ENCODE measurements at regions not wholly inside any gene's neighbourhood (a gene's known extent, or its start where the extent isn't known, plus 50 kb on each side); places are given as distances from the start of the nearest gene placed in this dataset.

- Histone ChIP-seq H3K4me3 (ENCODE audit: low read depth, low read length) (no peak overlapping the region), H3K9me3 (ENCODE audit: control insufficient read depth, insufficient read depth, low read depth, low read length) (no peaks in the 10 kb centered on the region), H3K9ac (ENCODE audit: low read length) (no peak overlapping the region), H3K27me3 (ENCODE audit: control insufficient read depth, insufficient read depth, low read length) (no peaks in the 10 kb centered on the region), H3K36me3 (ENCODE audit: control insufficient read depth, insufficient read depth, low read length) (no peaks in the 10 kb centered on the region), H3K4me1 (ENCODE audit: control insufficient read depth, insufficient read depth, low read length) (no peaks in the 10 kb centered on the region), H3K27ac (ENCODE audit: low read depth, low read length) (no peak overlapping the region)
Observed at GRCh38 chr7:136072447-136072846, 95.3 kb upstream of the MTPN start.

GRCh38 chr7:136070736-136071505, 93.8 kb upstream of the MTPN start:
- H3K27me3 ChIP-seq (ENCODE audit: control insufficient read depth, insufficient read depth, low read length), result no peaks in the 10 kb centered on the region
- H3K9me3 ChIP-seq (ENCODE audit: control insufficient read depth, insufficient read depth, low read depth, low read length), result no peaks in the 10 kb centered on the region
- no peaks in the 10 kb centered on the region for H3K4me1 ChIP-seq (ENCODE audit: control insufficient read depth, insufficient read depth, low read length)
- H3K36me3 ChIP-seq (ENCODE audit: control insufficient read depth, insufficient read depth, low read length), result no peaks in the 10 kb centered on the region
- H3K27ac ChIP-seq (ENCODE audit: low read depth, low read length), result no peak overlapping the region
- no peak overlapping the region for H3K9ac ChIP-seq (ENCODE audit: low read length)
- H3K4me3 ChIP-seq (ENCODE audit: low read depth, low read length), result no peak overlapping the region

- no peaks in the 10 kb centered on the region for H3K27me3 ChIP-seq (ENCODE audit: control insufficient read depth, insufficient read depth, low read length)
- H3K9me3 ChIP-seq (ENCODE audit: control insufficient read depth, insufficient read depth, low read depth, low read length), result no peaks in the 10 kb centered on the region
- no peaks in the 10 kb centered on the region for H3K36me3 ChIP-seq (ENCODE audit: control insufficient read depth, insufficient read depth, low read length)
- H3K27ac ChIP-seq (ENCODE audit: low read depth, low read length), result no peak overlapping the region
- no peak overlapping the region for H3K9ac ChIP-seq (ENCODE audit: low read length)
- no peak overlapping the region for H3K4me3 ChIP-seq (ENCODE audit: low read depth, low read length)
- no peaks in the 10 kb centered on the region for H3K4me1 ChIP-seq (ENCODE audit: control insufficient read depth, insufficient read depth, low read length)
Observed at GRCh38 chr7:136069840-136070529, 92.8 kb upstream of the MTPN start.

GRCh38 chr7:136067277-136067676, 90.1 kb upstream of the MTPN start:
- no peaks in the 10 kb centered on the region for H3K9me3 ChIP-seq (ENCODE audit: control insufficient read depth, insufficient read depth, low read depth, low read length)
- no peak overlapping the region for H3K4me3 ChIP-seq (ENCODE audit: low read depth, low read length)
- H3K36me3 ChIP-seq (ENCODE audit: control insufficient read depth, insufficient read depth, low read length), result no peaks in the 10 kb centered on the region
- H3K27ac ChIP-seq (ENCODE audit: low read depth, low read length), result no peak overlapping the region
- no peaks in the 10 kb centered on the region for H3K4me1 ChIP-seq (ENCODE audit: control insufficient read depth, insufficient read depth, low read length)
- no peak overlapping the region for H3K9ac ChIP-seq (ENCODE audit: low read length)
- H3K27me3 ChIP-seq (ENCODE audit: control insufficient read depth, insufficient read depth, low read length), result no peaks in the 10 kb centered on the region

GRCh38 chr7:136066304-136067143, 89.4 kb upstream of the MTPN start:
- no peaks in the 10 kb centered on the region for H3K36me3 ChIP-seq (ENCODE audit: control insufficient read depth, insufficient read depth, low read length)
- H3K9ac ChIP-seq (ENCODE audit: low read length), result no peak overlapping the region
- H3K4me1 ChIP-seq (ENCODE audit: control insufficient read depth, insufficient read depth, low read length), result no peaks in the 10 kb centered on the region
- H3K27ac ChIP-seq (ENCODE audit: low read depth, low read length), result no peak overlapping the region
- H3K4me3 ChIP-seq (ENCODE audit: low read depth, low read length), result no peak overlapping the region
- H3K9me3 ChIP-seq (ENCODE audit: control insufficient read depth, insufficient read depth, low read depth, low read length), result no peaks in the 10 kb centered on the region
- no peaks in the 10 kb centered on the region for H3K27me3 ChIP-seq (ENCODE audit: control insufficient read depth, insufficient read depth, low read length)

GRCh38 chr7:136064627-136065237, 87.6 kb upstream of the MTPN start:
- Histone ChIP-seq H3K9ac (ENCODE audit: low read length) (no peak overlapping the region), H3K4me3 (ENCODE audit: low read depth, low read length) (no peak overlapping the region), H3K4me1 (ENCODE audit: control insufficient read depth, insufficient read depth, low read length) (no peaks in the 10 kb centered on the region), H3K27me3 (ENCODE audit: control insufficient read depth, insufficient read depth, low read length) (no peaks in the 10 kb centered on the region), H3K27ac (ENCODE audit: low read depth, low read length) (no peak overlapping the region; the same call in 1 of the 2 replicates), H3K9me3 (ENCODE audit: control insufficient read depth, insufficient read depth, low read depth, low read length) (no peaks in the 10 kb centered on the region), H3K36me3 (ENCODE audit: control insufficient read depth, insufficient read depth, low read length) (no peaks in the 10 kb centered on the region)

- no peak overlapping the region for H3K27ac ChIP-seq (ENCODE audit: low read depth, low read length)
- no peak overlapping the region for H3K9ac ChIP-seq (ENCODE audit: low read length)
- no peaks in the 10 kb centered on the region for H3K9me3 ChIP-seq (ENCODE audit: control insufficient read depth, insufficient read depth, low read depth, low read length)
- no peak overlapping the region for H3K4me3 ChIP-seq (ENCODE audit: low read depth, low read length)
- H3K4me1 ChIP-seq (ENCODE audit: control insufficient read depth, insufficient read depth, low read length), result no peaks in the 10 kb centered on the region
- H3K36me3 ChIP-seq (ENCODE audit: control insufficient read depth, insufficient read depth, low read length), result no peaks in the 10 kb centered on the region
- H3K27me3 ChIP-seq (ENCODE audit: control insufficient read depth, insufficient read depth, low read length), result no peaks in the 10 kb centered on the region
Observed at GRCh38 chr7:136064081-136064480, 86.9 kb upstream of the MTPN start.

GRCh38 chr7:136063326-136063666, 86.1 kb upstream of the MTPN start:
- Histone ChIP-seq H3K27me3 (ENCODE audit: control insufficient read depth, insufficient read depth, low read length) (no peaks in the 10 kb centered on the region), H3K9me3 (ENCODE audit: control insufficient read depth, insufficient read depth, low read depth, low read length) (no peaks in the 10 kb centered on the region), H3K4me3 (ENCODE audit: low read depth, low read length) (no peak overlapping the region), H3K27ac (ENCODE audit: low read depth, low read length) (no peak overlapping the region), H3K36me3 (ENCODE audit: control insufficient read depth, insufficient read depth, low read length) (no peaks in the 10 kb centered on the region), H3K4me1 (ENCODE audit: control insufficient read depth, insufficient read depth, low read length) (no peaks in the 10 kb centered on the region), H3K9ac (ENCODE audit: low read length) (no peak overlapping the region)

- H3K27me3 ChIP-seq (ENCODE audit: control insufficient read depth, insufficient read depth, low read length), result no peaks in the 10 kb centered on the region
- no peak overlapping the region for H3K27ac ChIP-seq (ENCODE audit: low read depth, low read length)
- H3K9ac ChIP-seq (ENCODE audit: low read length), result no peak overlapping the region
Observed at GRCh38 chr7:136062625-136063325, 85.6 kb upstream of the MTPN start.

GRCh38 chr7:136061433-136061832, 84.3 kb upstream of the MTPN start:
- no peaks in the 10 kb centered on the region for H3K27me3 ChIP-seq (ENCODE audit: control insufficient read depth, insufficient read depth, low read length)
- H3K27ac ChIP-seq (ENCODE audit: low read depth, low read length), result no peak overlapping the region
- no peaks in the 10 kb centered on the region for H3K9me3 ChIP-seq (ENCODE audit: control insufficient read depth, insufficient read depth, low read depth, low read length)
- no peaks in the 10 kb centered on the region for H3K36me3 ChIP-seq (ENCODE audit: control insufficient read depth, insufficient read depth, low read length)
- no peaks in the 10 kb centered on the region for H3K4me1 ChIP-seq (ENCODE audit: control insufficient read depth, insufficient read depth, low read length)
- no peak overlapping the region for H3K9ac ChIP-seq (ENCODE audit: low read length)
- no peak overlapping the region for H3K4me3 ChIP-seq (ENCODE audit: low read depth, low read length)

More at GRCh38 chr7:136062625-136063325, 85.6 kb upstream of the MTPN start:
- no peaks in the 10 kb centered on the region for H3K4me1 ChIP-seq (ENCODE audit: control insufficient read depth, insufficient read depth, low read length)
- H3K4me3 ChIP-seq (ENCODE audit: low read depth, low read length), result no peak overlapping the region
- H3K9me3 ChIP-seq (ENCODE audit: control insufficient read depth, insufficient read depth, low read depth, low read length), result no peaks in the 10 kb centered on the region
- H3K36me3 ChIP-seq (ENCODE audit: control insufficient read depth, insufficient read depth, low read length), result no peaks in the 10 kb centered on the region
